GM21526 (cell line): ENCODE measurements at regions not wholly inside any gene's neighbourhood (a gene's known extent, or its start where the extent isn't known, plus 50 kb on each side); places are given as distances from the start of the nearest gene placed in this dataset.
A peak's percentile ranks its signal among the peaks of the same experiment; 100 is the strongest.
"Not testable (repeated sequence)": the region's sequence is repeated elsewhere in the genome, so short reads cannot be mapped to it uniquely, and the experiment has no call there.

Experiments
- ATAC-seq: cut with Tn5 transposase; IDR thresholded peaks from one replicate; pipeline ENCODE4 v1.9.1; 2021; ENCODE audit warnings: moderate library complexity; ENCODE audit not compliant: unreplicated experiment, low FRiP score

GRCh38 chr17:68135141-68135887, 99.8 kb downstream of the KPNA2 start:
- ATAC-seq, result no peak

GRCh38 chr17:68141050-68141449, 105.5 kb downstream of the KPNA2 start:
- no peak for ATAC-seq

- ATAC-seq, result no peak
These were observed 105.2 kb upstream of the AMZ2 start for GRCh38 chr17:68142595-68142994.

- ATAC-seq, result no peak
These were observed 104.4 kb upstream of the AMZ2 start for GRCh38 chr17:68143425-68143824.

- no peak for ATAC-seq
These were observed 102.8 kb upstream of the AMZ2 start for GRCh38 chr17:68145088-68145487.

GRCh38 chr17:68148936-68149335, 98.9 kb upstream of the AMZ2 start:
- no peak for ATAC-seq

- no peak for ATAC-seq
These were observed 95.7 kb upstream of the AMZ2 start for GRCh38 chr17:68152161-68152571.

GRCh38 chr17:68155692-68156091, 92.2 kb upstream of the AMZ2 start:
- no peak for ATAC-seq

GRCh38 chr17:68161644-68162428, 86.0 kb upstream of the AMZ2 start:
- no peak for ATAC-seq

- not testable (repeated sequence) for ATAC-seq
These were observed 79.3 kb upstream of the AMZ2 start for GRCh38 chr17:68168273-68169164.

- ATAC-seq, result not testable (repeated sequence)
These were observed 78.5 kb upstream of the AMZ2 start for GRCh38 chr17:68169165-68169821.

GRCh38 chr17:68169840-68170239, 78.0 kb upstream of the AMZ2 start:
- no peak for ATAC-seq

- ATAC-seq, result no peak
These were observed 77.6 kb upstream of the AMZ2 start for GRCh38 chr17:68170246-68170645.

- peak; percentile 67 for ATAC-seq
These were observed 75.3 kb upstream of the AMZ2 start for GRCh38 chr17:68172461-68172954.

GRCh38 chr17:68175416-68175815, 72.4 kb upstream of the AMZ2 start:
- no peak for ATAC-seq

- ATAC-seq, result no peak
These were observed 71.9 kb upstream of the AMZ2 start for GRCh38 chr17:68175905-68176304.

GRCh38 chr17:68176718-68177117, 71.1 kb upstream of the AMZ2 start:
- no peak for ATAC-seq

- ATAC-seq, result no peak
These were observed 69.0 kb upstream of the AMZ2 start for GRCh38 chr17:68178831-68179230.

- ATAC-seq, result no peak
These were observed 68.5 kb upstream of the AMZ2 start for GRCh38 chr17:68179236-68179925.

GRCh38 chr17:68179926-68180285, 67.9 kb upstream of the AMZ2 start:
- no peak for ATAC-seq
